ENCODE measurements at regions not wholly inside any gene's neighbourhood (a gene's known extent, or its start where the extent isn't known, plus 50 kb on each side); places are given as distances from the start of the nearest gene placed in this dataset.
"Not testable (repeated sequence)": the region's sequence is repeated elsewhere in the genome, so short reads cannot be mapped to it uniquely, and the experiment has no call there.

DNA sequence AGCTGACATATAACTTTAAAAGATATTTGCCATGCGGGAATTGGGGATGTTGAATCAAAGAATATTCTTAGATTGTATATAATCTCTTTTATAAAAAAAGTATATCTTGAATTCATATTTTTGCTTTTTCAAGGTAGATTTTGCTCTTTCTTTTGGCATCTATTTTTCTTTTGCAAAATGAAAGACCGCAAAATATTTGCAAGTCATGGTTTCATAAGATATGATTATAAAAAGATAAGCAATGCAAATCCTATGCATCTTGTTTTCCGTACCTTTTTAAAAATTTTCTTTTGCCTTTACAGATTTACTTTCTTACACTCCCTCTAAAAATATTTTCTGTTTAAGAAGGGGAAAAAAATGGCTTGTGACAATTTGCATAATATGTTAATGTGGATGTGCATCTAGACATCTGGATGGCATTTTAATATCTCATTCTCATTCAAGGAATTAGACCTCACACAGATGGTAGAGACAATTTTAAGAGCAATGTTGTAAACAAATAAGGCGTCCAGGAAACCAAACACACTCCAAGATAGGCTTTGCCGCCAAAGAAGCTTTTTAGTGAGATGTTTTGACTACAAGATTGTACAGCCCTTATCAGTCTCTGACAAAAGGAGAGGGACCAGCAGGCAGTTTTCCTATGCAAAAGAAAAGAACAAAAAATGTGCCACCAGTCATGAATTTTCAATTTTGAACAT, 371.1 kb downstream of the CHL1 start (continued):
- no peak for TF ChIP-seq CHD1 (IDR thresholded peaks at IDR 0.05; ENCODE audit: low read depth, low read length)
- TF ChIP-seq, protein P1, sequence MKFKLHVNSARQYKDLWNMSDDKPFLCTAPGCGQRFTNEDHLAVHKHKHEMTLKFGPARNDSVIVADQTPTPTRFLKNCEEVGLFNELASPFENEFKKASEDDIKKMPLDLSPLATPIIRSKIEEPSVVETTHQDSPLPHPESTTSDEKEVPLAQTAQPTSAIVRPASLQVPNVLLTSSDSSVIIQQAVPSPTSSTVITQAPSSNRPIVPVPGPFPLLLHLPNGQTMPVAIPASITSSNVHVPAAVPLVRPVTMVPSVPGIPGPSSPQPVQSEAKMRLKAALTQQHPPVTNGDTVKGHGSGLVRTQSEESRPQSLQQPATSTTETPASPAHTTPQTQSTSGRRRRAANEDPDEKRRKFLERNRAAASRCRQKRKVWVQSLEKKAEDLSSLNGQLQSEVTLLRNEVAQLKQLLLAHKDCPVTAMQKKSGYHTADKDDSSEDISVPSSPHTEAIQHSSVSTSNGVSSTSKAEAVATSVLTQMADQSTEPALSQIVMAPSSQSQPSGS (IDR thresholded peaks at IDR 0.05; ENCODE audit: low read length) = no peak
- TF ChIP-seq CTBP2 (IDR thresholded peaks at IDR 0.05; ENCODE audit: borderline replicate concordance, insufficient read depth, insufficient read length, low read length) = no peak

GRCh38 chr3:579529-579928, 383.0 kb downstream of the CHL1 start:
- CTCF ChIA-PET (ENCODE audit: partially characterized antibody); DNase-seq (ENCODE audit: low read depth in 1 of 2, low spot score in 2 of 2); H2BK20ac ChIP-seq (ENCODE audit: low read length); H3K9ac ChIP-seq (replicated peaks in 1 of 4; ENCODE audit: extremely low read depth in 1 of 4, low read depth in 3 of 4, low read length in 3 of 4); H3K27me3 ChIP-seq (replicated peaks in 1 of 4; ENCODE audit: control insufficient read depth in 3 of 4, extremely low read depth in 1 of 4, insufficient read depth in 3 of 4, low read length in 3 of 4); H2BK120ac ChIP-seq (replicated peaks; ENCODE audit: low read depth, low read length); H3K4me3 ChIP-seq (ENCODE audit: extremely low read depth in 1 of 4, insufficient read depth in 2 of 4, low read depth in 3 of 4, low read length in 4 of 4); H2AK5ac ChIP-seq (ENCODE audit: low read depth, low read length); H4K8ac ChIP-seq (ENCODE audit: extremely low read depth, insufficient read depth, low read length); H3K56ac ChIP-seq (replicated peaks; ENCODE audit: insufficient read length, low read depth, low read length); H4K20me1 ChIP-seq (replicated peaks in 1 of 2; ENCODE audit: control insufficient read depth in 1 of 2, insufficient read depth in 2 of 2, low read length in 2 of 2); H2BK5ac ChIP-seq (ENCODE audit: low read depth, low read length); H2BK12ac ChIP-seq (ENCODE audit: low read depth, low read length); H3K4me1 ChIP-seq (replicated peaks in 1 of 4; ENCODE audit: control insufficient read depth in 3 of 4, insufficient read depth in 4 of 4, low read length in 3 of 4); FAIRE-seq; H2BK15ac ChIP-seq (ENCODE audit: low read length); H3K9me3 ChIP-seq (ENCODE audit: insufficient read depth in 2 of 2, low read depth in 1 of 2, low read length in 1 of 2); H3K4me2 ChIP-seq (ENCODE audit: insufficient read depth in 1 of 2, low read depth in 2 of 2, low read length in 2 of 2); H3K23me2 ChIP-seq (ENCODE audit: low read depth, low read length); H3K79me2 ChIP-seq (ENCODE audit: control insufficient read depth in 1 of 2, insufficient read depth in 2 of 2, low read length in 2 of 2); H3K4ac ChIP-seq (replicated peaks; ENCODE audit: insufficient read length, low read depth, low read length); H3K14ac ChIP-seq (ENCODE audit: insufficient read length); H3K36me3 ChIP-seq (ENCODE audit: control insufficient read depth in 2 of 4, insufficient read depth in 4 of 4, low read length in 3 of 4); H3K79me1 ChIP-seq (ENCODE audit: low read depth, low read length); H4K91ac ChIP-seq (replicated peaks; ENCODE audit: insufficient read length, low read length); H4K5ac ChIP-seq (ENCODE audit: insufficient read length, low read depth, low read length); H3K23ac ChIP-seq (ENCODE audit: insufficient read length); POLR2A ChIA-PET (ENCODE audit: partially characterized antibody); H3K27ac ChIP-seq (ENCODE audit: low read depth, low read length); H2AFZ ChIP-seq (ENCODE audit: low read length); H3K18ac ChIP-seq (ENCODE audit: extremely low read depth, low read length): not testable (repeated sequence)
- 95% methylated on average over 2 of the region's 2 CpGs; no CpG with 5 or more reads in 1 of the 2 experiments for WGBS, 2 experiments (ENCODE audit: extremely low coverage in 1 of 2, insufficient coverage in 1 of 2, insufficient read length in 1 of 2, insufficient replicate concordance in 2 of 2, low coverage in 1 of 2, low lambda C conversion rate in 2 of 2, missing lambda C conversion rate in 1 of 2)

Measured in H1 (cell line).